PFSK-1 (cell line): ENCODE measurements at regions not wholly inside any gene's neighbourhood (a gene's known extent, or its start where the extent isn't known, plus 50 kb on each side); places are given as distances from the start of the nearest gene placed in this dataset.

ENCODE experiments used
- FOXP2 ChIP-seq: optimal IDR thresholded peaks from 2 replicates; pipeline ENCODE3; 2011; ENCODE audit warnings: borderline replicate concordance, control low read depth, inconsistent platforms; ENCODE audit not compliant: insufficient read depth; ENCODE audit errors: extremely low read length, extremely low read depth
- POLR2AphosphoS5 ChIP-seq: IDR thresholded peaks from 2 replicates; pipeline ENCODE4 v1.6.1; 2012; ENCODE audit warnings: low read depth, mild to moderate bottlenecking, control low read depth, low read length, moderate library complexity
- REST ChIP-seq, 2 experiments: IDR thresholded peaks; 2 replicates each; pipeline versions ENCODE4 v1.6.1 to v1.8.0; 2011 to 2012; ENCODE audit warnings: low read depth in 2 of 2, low read length in 2 of 2, control low read depth in 1 of 2, inconsistent platforms in 1 of 2, mild to moderate bottlenecking in 1 of 2, moderate library complexity in 1 of 2; ENCODE audit not compliant: insufficient read depth in 1 of 2
- SIN3A ChIP-seq: IDR thresholded peaks from 2 replicates; pipeline ENCODE4 v1.6.1; 2012; ENCODE audit warnings: mild to moderate bottlenecking, low read length, moderate library complexity, borderline replicate concordance; ENCODE audit not compliant: insufficient read depth
- TAF1 ChIP-seq: IDR thresholded peaks from 2 replicates; pipeline ENCODE4 v1.6.1; 2012; ENCODE audit warnings: low read length, control low read depth, borderline replicate concordance; ENCODE audit not compliant: insufficient read depth

- TF ChIP-seq FOXP2, result no peak
- no peak for TF ChIP-seq REST (IDR thresholded peaks at IDR 0.05; ENCODE audit: insufficient read depth in 1 of 2, low read depth in 2 of 2, low read length in 2 of 2)
- TF ChIP-seq POLR2AphosphoS5, result no peak
- no peak for TF ChIP-seq TAF1
- TF ChIP-seq SIN3A, result no peak
Observed at GRCh38 chr5:89885670-89886069, 523.9 kb downstream of the CETN3 start.

DNA sequence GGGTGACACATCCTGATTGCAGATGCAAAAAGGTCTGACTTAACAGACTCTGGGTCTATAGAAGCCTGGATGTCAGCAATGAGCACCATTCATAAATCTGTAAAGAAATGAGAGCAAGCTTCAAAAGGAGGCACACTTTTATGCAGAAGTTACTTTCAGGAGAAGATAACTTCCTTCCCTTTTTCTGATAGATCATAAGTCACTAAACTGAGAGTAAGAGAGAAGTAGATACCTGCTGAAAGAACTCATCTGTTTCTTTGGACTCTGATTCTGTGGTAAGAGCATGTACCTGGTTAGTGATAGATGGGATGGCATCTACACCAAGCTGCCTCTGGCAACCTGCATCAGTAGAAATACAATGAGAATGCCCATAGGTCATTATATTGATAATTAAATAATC, 525.6 kb downstream of the CETN3 start:
- no peak for TF ChIP-seq POLR2AphosphoS5

DNA sequence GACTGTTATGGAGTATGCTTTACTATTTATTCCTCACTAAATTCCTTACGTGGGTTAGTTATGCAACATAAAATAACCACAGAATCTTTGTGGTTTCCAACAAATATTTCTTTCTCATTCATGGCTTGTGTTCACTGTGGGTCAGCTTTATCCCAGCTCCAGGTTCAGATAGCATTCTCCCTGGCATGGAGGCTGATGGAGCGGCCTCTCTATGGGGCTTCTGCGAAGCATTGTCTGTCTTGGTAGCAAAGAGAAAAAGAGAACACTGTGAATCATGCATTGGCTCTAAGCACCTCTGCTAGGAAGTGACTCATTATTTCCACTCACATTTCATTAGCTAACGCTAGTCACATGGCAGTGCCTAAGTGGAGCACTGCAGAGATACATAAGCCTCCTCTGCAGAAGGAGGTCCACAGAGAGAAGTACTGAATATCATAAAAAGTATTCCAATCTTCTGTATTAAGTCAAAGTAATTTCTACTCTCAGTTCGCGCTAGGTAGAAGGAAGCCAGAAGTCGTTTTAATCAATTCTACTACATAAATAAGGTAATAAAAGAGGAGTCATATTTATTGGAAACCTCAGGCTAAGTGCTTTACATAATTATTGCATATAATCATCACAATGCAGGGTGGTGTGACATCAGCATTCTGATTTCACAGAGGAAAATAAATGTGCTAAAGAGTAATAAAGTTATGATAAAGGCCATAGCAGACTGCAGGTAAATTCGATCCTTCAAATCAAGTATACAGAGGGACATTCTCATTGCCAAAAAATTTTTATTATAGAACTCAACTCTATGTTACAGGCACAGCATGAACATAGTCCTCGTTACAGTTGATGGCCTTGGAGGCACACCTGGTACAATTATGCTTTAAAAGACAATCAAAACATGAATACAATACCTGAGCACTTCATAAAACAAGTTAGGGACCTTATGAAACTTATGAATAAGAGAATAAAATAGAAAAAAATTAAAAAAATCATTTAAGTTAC, 531.1 kb downstream of the CETN3 start:
- TF ChIP-seq REST (IDR thresholded peaks at IDR 0.05; ENCODE audit: insufficient read depth in 1 of 2, low read depth in 2 of 2, low read length in 2 of 2) (peak in 1 of 2 experiments; percentile 49; a peak in 1 of 4 replicates), SIN3A (no peak)

GRCh38 chr5:89871906-89872305, 537.6 kb downstream of the CETN3 start:
- TF ChIP-seq SIN3A, result no peak
- no peak for TF ChIP-seq POLR2AphosphoS5
- no peak for TF ChIP-seq TAF1
- no peak for TF ChIP-seq REST (IDR thresholded peaks at IDR 0.05; ENCODE audit: insufficient read depth in 1 of 2, low read depth in 2 of 2, low read length in 2 of 2)
- TF ChIP-seq FOXP2, result no peak

- TF ChIP-seq POLR2AphosphoS5 (no peak), REST (IDR thresholded peaks at IDR 0.05; ENCODE audit: insufficient read depth in 1 of 2, low read depth in 2 of 2, low read length in 2 of 2) (no peak), TAF1 (no peak), SIN3A (no peak), FOXP2 (no peak)
Observed at GRCh38 chr5:89869346-89869745, 540.2 kb downstream of the CETN3 start.
